GM19238 (cell line): ENCODE measurements at regions not wholly inside any gene's neighbourhood (a gene's known extent, or its start where the extent isn't known, plus 50 kb on each side); places are given as distances from the start of the nearest gene placed in this dataset.
"Not testable (repeated sequence)": the region's sequence is repeated elsewhere in the genome, so short reads cannot be mapped to it uniquely, and the experiment has no call there.

Source experiments
- DNase-seq: peaks from one replicate; pipeline ENCODE4 v3.0.0; 2011; ENCODE audit warnings: low spot score; ENCODE audit not compliant: insufficient read length

DNA sequence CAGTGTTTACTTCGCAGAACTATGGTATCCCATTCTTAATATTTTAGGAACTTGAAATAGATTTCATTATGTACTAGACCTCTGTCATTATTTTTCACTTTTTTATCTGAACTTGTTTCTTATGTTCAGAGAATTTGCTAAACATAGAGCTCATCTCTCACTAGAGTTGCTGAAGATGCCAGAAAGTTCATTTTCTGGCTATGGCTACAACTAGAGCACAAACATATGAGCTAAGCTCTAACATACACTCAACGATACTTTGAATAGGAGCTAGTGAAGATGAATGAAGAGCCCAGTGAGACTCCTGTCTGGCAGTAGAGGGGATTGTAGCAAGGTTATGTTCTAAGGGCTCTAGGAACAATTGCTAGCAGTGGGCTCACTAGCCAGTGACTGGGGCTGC, 582.2 kb downstream of the KIF4B start:
- DNase-seq = no peak

- no peak for DNase-seq
Measured at GRCh38 chr5:155598552-155598951, 585.0 kb downstream of the KIF4B start.

- no peak for DNase-seq
Measured at GRCh38 chr5:155605920-155606319, 592.4 kb downstream of the KIF4B start.

- peak; percentile 42 for DNase-seq
Measured at GRCh38 chr5:155616779-155617392, 603.3 kb downstream of the KIF4B start.

DNA sequence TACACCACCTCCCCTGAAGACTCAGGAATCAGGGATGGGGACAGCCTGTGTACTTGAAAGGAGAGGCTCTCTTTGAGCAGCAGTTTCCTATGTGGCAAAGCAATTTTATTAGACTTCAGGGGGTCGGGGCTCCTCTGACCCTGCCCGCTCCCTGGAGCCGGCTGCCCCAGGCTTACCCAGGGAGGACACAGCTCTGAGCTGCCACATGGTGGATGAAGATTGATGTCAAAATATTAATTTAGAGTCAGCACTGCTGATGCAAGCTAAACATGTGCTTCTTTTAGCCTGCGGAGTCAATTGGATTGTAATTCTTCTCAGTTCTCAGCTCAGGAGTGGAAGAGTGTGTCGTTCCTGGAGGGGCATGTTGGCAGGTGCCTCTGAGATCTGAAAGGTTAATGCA, 606.1 kb downstream of the KIF4B start:
- no peak for DNase-seq

- DNase-seq = no peak
Measured at GRCh38 chr5:155620821-155621410, 607.4 kb downstream of the KIF4B start.

DNA sequence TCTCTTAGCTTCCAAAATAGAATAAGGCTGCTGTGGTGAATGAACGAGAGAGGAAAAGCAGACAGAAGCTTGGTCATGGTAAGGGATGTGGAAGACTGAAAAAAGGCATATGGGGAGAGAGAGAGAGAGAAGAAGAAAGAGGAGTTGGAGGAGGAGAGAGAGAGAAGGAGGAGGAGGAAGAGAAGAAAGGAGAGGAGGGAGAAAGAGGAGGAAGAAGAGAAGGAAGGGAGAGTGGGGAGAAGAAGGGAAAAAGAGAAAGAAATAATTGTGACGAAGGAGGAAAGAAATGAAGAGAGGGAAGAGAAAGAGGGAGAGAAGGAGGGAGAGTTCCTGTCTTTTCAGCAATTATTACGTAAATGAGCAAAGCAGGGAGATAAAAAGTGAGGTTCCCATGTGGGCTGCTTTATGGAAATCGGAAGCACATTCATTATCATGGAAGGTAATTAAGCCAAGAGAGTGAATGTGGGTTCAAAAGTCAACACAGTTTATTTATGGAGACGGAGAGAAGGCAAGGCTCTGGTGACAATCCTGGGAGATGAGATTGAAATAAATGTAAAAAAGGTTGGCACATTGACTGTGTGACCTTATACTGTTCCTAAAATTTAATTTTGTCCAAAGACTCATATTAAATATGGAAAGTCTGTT, 611.2 kb downstream of the KIF4B start:
- no peak for DNase-seq

GRCh38 chr5:155625315-155625714, 611.8 kb downstream of the KIF4B start:
- DNase-seq = no peak

- no peak for DNase-seq
Measured at GRCh38 chr5:155625897-155626543, 612.5 kb downstream of the KIF4B start.

GRCh38 chr5:155626592-155626991, 613.0 kb downstream of the KIF4B start:
- DNase-seq = no peak

DNA sequence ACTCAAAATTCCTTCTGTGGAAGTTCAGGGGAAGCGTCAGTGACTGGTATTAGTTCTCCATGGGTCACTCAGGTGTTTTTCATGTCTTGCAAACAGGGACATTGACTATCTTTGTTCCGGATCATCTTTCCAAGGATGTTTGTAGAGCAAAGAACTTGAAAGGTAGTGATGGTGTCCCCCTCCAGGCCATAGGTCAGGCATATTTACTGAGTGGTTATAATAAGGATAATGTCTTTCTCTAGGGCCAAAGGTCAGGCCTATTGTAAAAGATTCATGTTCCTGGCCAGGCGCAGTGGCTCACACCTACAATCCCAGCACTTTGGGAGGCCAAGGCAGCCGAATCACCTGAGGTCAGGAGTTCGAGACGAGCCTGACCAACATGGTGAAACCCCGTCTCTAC, 614.8 kb downstream of the KIF4B start:
- no peak for DNase-seq

DNA sequence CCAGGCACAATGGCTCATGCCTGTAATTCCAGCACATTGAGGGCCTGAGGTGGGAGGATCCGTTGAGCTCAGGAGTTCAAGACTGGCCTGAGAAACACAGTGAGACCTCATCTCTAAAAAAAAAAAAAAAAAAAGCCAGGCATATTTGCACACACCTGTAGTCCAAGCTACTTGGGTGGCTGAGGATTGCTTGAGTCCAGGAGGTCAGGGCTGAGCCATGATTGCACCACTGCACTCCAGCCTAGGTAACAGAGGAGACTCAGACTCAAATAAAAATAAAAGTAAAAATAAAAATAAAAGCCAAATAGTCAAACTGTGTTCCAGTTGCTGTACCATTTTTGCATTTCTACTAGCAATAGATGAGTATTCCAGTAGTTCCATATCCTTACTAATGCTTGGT, 616.0 kb downstream of the KIF4B start:
- DNase-seq = no peak

- DNase-seq = no peak
Measured at GRCh38 chr5:155631116-155631515, 617.6 kb downstream of the KIF4B start.

DNA sequence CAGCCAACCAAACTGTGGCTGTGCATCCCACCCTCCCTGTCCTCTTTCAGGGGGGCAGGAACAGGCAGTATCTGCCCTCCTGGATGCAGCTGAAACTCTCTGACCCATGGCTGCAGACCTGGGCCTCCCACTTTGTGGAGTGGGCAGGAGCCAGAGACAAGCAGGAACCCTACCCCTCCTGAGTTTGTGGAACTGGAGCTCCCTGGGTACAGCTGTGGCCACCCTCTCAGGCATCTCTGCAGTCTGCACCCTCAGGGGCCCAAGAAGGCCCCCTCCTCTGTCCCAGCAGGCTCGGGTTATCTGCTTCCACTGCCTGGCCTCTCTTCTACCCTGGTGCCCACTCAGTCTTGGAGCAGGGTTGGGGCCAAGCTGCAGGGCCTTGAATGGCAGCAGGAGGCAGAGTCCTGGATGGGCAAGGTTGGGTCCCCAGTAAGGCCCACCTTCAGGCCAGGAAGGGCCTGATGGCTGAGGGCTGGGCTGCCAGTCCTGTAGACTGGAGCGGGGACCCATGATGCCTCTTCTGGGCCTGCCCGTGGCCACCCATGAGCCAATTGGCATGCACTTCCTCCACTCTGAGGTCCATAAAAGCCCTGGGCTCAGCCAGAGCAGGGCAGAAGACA, 619.9 kb downstream of the KIF4B start:
- no peak for DNase-seq

GRCh38 chr5:155649666-155650065, 636.1 kb downstream of the KIF4B start:
- no peak for DNase-seq

DNA sequence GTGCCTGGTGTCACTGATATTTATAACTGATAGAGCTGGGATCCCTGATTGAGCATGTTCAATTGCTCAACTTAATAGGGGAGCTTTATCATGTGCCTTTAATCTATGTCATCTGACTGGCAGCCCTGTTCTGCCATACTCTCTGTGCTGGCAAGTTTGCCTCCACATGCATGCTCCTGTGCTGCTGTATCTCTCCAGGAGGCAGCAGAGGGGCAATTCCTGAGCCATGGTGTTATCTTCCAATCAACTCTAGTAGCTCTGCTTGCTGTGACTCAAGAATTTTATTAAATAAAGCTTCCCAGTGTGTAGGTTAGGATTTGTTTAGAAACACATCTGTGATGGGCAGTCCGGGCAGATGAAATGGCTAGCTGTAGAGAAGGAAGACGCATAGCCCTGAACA, 642.0 kb downstream of the KIF4B start:
- DNase-seq = no peak

DNA sequence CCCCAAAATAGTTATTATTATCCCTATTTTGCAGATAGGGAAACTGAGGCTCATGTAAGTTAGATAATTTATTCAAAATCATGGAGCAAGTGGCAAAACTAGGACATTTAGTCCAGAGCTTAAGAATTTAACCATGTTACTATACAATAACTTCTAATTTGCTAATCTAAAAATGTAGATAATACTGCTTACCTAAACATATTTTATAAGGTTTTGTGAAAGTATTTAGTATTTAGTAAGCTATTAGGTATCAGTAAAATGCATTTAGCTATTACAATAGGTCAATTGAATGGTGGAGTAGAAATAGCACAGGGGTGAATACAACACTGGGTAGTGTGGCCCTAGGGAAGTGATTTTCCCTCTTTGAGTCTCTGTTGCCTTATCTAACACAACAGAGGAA, 648.3 kb downstream of the KIF4B start:
- DNase-seq = no peak

GRCh38 chr5:155665361-155665760, 651.8 kb downstream of the KIF4B start:
- DNase-seq = no peak

- DNase-seq = not testable (repeated sequence)
Measured at GRCh38 chr5:155672001-155672400, 655.0 kb upstream of the SGCD start.

DNA sequence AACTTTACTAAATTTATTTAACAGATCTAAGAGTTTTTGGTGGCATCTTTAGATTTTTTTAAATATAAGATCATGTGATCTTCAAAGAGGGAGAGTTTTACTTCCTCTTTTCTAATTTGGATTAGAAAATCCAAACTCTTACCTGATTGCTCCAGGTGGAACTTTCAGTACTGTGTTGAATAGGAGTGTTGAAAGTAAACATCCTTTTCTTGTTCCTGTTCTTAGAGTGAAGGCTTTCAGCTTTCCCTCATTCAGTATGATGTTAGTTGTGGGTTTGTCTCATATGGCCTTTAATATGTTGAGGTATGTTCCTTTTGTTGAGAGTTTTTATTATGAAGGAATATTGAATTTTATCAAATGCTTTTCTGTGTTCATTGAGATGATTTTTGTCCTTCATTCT, 650.0 kb upstream of the SGCD start:
- DNase-seq = no peak

- no peak for DNase-seq
Measured at GRCh38 chr5:155678371-155678770, 648.6 kb upstream of the SGCD start.

GRCh38 chr5:155679530-155679929, 647.4 kb upstream of the SGCD start:
- no peak for DNase-seq
